ENCODE measurements at regions not wholly inside any gene's neighbourhood (a gene's known extent, or its start where the extent isn't known, plus 50 kb on each side); places are given as distances from the start of the nearest gene placed in this dataset.

GRCh38 chr10:121282797-121283515 lies 315.3 kb downstream of the FGFR2 start:
- DNase-seq: no peak

DNA sequence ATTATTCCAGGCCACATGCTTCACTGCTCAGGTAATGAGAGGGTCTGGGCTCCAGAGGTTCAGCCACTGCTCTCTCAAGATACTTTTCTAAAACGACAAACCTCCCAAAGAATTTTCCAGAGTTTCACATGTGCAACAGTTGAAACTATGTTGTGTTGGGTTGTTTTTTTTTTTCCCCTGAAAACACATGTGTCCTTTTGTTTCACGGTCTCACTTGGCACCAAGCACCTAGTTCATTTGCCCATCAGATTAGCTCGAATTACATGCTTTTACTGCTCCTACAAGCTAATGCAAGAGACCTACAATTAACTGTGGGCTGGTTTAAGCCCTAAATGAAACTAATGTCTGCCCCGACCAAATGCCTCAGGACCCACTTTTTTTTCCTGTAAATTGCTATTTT lies 313.3 kb downstream of the FGFR2 start:
- no peak for DNase-seq

DNA sequence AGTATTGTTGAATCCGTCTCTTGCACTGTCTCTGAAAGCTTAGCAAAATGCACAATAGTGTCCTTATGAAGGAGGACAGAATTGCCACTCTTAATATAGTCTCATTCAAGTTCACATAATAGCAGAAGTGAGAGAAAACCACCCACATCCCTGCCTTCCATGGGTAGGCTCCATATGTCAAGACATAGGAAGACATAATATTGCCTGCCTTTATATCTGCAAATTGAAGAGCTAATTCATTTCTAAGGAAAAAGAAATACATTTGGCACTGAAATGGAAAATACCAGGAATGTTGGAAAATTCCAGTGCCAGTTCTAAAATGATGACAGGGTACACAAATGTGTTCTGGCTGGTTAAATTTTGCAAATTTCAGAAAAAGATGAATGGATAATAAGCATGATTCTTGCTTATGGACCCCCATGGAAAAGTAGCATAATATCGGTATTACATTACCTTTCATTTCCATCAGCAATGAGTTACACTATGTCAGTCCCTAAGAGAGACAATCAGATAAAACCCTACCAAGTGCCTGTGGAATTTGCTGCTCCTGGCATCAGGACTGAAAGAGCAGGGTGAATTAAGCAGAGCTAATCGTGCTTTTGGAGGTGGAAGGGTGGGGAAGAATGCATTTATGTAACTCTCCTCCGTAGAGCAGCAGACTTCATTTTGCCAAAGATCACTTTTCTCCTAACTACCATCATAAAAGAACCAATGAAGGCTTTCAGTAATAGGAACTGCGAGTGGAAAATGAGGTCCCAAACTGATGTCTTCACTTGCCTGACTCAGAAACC lies 312.6 kb downstream of the FGFR2 start:
- no peak for DNase-seq

DNA sequence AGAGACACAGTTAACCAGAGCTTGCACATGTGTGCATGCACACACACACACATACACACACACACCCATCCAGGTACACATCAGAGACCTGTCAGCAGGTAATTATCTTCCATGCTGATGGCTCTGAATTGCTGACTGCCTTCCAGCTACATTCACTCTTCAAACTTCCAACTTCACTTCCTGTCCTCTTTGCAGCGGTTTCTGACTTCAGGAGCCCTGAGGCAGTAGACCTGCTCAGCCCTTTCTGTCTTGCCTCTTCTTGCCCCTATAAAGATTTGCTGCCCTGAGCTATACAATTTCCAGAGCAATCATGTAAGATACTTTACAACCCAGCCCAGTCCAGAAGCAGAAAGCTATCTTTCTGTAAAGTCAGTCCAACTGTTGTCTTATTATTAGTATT lies 310.2 kb downstream of the FGFR2 start:
- no peak for DNase-seq

DNA sequence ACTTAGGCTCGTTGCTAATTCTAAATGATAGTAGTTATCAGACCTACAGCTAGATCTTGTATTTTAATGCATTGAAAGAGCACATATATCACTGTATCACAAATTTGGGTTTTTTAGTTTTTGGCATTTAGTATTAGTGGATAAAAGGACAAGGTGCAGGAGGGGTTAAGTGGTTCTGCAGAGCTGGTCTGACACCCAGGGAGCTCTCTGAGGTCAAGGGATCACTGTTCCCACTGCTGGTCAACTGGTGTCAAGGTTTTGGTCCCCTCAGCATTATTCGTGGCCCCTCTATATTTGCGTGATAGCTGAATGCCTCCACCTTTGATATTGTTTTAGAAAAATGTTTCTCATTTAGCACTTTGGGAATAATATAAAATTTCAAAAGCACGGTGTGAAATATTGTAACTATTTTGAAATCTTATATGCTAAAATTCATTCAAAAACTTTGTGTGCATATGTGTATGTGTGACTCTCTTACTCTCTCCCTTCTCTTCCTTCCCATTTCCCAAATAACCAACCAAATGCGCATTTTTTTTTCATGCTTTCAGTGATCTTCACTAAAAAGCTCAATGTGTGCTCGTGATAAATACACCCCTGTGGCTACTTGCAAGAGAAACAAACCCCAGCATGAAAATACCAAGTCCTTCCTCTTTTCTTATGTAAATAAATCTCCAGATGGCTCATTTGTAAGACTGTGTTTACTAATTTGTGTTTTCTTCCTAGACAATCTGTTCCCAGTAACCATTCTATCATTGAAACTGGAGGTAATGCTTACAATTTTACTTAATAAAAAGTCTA lies 309.2 kb downstream of the FGFR2 start:
- no peak for DNase-seq

GRCh38 chr10:121289800-121290199 lies 308.4 kb downstream of the FGFR2 start:
- DNase-seq: no peak

- DNase-seq: no peak
These were observed 307.6 kb downstream of the FGFR2 start for GRCh38 chr10:121290674-121291073.

DNA sequence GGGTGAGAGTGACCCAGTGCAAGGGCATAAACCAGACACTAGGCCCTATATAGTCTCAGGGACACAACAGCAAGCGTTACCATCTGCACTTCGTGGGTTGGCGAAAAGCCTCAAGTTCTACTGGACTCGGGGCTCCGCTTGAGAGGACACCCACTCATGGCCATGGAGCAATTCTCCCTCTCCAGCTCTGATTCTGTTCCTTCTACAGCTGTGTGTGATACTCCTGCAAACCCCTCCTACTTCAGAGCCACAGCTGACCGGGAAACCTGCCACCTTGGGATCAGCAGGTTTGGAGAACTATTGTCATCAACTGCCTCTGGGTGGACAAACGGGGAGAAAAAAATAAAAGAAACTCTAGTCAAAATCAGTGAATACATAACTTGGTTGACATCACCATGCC lies 306.9 kb downstream of the FGFR2 start:
- no peak for DNase-seq

- DNase-seq: no peak
These were observed 306.4 kb downstream of the FGFR2 start for GRCh38 chr10:121291823-121292222.

DNA sequence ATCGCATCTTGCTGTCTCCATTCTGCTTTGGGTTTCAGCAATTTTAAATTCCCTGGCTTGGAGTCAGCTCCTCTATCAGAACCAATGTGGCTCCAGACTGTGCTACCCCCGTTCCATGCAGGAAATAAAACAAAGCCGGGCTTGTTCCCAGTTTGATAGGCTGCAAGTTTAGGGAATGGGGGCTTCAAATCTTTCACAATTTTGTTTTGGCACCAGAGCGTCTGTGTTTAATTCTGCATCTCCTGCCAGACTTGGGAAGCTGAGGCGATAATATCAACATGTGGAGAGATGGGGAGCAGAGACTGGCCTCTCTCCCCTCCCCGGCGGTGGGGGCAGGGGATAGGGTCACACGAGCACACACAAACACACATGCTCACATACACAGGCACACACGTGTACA lies 305.9 kb downstream of the FGFR2 start:
- no peak for DNase-seq

DNA sequence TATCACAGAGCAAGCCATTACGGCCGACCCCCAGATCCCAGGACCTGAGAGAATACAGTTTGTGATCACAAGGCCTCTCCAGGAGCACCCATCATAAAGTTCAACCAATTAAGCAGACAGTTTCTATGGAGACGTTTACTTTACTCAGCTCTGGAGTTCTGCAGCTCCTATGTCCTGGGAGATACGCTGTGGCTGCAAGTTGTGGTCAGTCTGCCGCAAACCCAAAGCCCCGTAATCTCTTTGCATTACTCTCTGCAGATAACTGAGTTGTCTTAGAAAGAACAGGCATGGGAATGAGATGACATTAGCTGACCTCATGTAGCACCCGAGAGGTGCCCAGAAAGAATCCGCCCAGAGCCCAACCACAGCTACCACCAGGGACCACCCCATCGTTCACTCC lies 305.1 kb downstream of the FGFR2 start:
- DNase-seq: no peak

DNA sequence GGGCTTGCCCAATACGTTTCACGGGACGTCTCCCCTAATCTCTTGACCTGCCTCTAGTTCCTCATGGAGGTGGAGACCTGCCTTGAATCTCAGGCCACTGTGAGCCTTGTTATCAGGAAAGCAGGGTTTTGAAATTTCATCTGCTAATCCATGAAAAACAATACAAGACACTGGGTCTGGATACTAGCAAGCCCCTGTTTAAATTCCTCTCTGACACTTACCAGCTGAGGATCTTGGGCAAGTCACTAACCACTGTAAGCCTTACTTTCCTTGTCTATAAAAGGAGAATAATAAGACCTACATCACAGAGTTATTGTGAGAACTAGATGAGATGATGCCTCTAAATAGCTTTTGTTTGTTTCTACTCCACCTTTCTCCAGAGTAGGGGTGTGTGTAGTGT lies 303.6 kb downstream of the FGFR2 start:
- DNase-seq: no peak

- DNase-seq: no peak
These were observed 301.9 kb downstream of the FGFR2 start for GRCh38 chr10:121296378-121296777.

DNA sequence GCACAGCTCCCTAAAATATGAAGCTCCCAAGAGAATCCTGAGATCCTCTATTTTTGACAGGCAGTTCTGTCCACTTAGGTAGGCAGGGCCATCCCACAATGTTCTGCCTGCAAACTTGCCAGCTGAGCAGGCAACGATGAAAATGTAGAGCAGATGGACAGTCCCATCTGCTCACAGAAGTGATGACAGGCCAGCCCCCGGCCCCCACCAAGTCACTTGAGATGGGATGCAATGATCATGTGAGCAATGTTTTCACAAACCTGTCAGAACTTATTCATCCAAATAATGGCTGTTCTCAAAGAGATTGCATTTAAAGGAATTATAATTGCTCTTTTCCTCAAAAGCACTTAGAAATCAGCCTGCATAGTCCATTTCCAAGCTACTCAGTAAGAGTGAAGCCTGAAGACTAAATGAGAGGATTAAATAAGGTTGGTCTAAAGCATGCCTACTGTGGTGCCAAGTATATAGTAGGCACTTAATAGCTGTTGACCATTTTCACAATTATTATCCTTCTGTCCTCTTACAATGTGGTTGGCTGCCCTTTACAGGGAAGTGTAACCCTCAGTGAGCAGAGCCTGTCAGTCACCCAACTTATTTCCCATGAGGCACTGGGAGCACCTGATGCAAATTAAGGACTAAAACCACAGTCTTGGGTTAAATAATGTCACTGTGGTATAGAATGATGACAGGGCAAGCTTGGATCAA lies 301.2 kb downstream of the FGFR2 start:
- DNase-seq: no peak

DNA sequence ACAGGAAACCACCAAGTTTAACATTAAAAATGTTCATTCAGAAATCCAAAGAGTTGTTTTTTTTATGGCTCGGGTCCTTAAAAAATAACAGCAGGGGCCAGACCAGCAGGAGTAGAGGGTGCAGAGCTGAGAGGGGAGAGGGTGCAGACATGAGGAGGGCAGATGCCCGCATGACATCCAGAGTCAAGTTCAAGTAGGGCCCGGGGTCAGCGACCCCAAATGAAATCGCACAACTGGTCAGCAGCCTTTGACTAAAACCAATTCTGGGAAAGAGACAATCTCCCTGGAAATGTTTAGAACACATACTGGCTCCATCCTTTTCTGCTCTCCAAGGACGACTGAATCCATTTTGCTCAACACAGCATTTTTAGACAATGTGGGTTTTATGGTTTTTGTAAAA lies 297.5 kb downstream of the FGFR2 start:
- no peak for DNase-seq

DNA sequence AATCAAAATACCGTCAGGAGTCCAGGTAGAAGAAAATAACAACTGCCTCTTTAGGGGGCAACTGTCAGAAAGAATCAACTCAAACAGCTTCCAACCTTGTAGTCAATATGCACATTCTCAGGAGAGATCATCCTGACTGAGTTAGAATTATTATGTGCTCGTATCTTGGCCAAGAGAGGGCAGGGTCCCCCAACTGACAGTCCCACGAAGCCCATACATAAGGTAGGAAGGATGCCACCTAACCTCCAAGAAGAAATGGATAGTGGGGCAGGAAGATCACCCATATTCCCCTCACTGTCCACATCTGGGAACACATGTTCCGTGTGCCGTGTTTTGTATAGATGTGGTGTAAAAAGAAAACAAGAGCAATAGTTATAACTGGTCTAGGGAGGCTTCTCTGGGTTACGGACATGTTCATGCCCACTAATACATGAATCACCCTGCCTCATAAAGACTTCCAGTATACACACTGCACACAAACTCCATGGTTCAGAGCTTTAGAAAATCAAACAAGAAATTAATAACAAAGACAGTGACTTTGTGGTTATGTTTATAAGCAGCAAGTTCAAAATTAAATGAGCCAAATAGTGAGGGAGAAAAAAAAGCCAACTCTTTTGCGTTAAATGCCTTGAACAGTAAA lies 295.6 kb downstream of the FGFR2 start:
- DNase-seq: no peak

DNA sequence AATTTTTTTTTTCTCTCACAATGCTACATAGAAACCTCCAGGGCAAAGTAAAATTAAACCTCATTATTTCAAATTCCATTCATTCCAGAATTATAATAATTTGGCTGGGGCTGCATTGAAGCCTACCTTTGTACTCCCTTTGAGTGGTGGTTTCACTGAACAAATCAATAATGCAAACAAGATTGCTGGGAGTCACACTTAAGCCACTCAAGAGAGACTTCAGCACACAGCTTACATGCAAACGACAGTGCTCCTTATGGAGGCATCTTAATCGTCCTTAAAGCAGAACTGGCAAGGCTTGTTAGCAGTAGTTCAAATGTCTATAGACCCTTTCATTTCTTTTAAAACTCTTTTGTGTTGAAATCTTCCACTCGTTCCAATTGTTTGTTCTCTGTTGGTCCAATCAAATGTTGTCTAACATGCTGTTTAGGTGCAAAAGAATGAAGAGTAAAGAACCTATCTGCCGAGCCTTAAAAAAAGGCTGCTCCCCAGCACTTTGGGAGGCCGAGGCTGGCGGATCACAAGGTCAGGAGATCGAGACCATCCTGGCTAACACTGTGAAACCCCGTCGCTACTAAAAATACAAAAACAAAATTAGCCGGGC lies 294.9 kb downstream of the FGFR2 start:
- no peak for DNase-seq

GRCh38 chr10:121305066-121305465 lies 293.2 kb downstream of the FGFR2 start:
- no peak for DNase-seq

- DNase-seq: no peak
These were observed 292.0 kb downstream of the FGFR2 start for GRCh38 chr10:121306159-121306673.

GRCh38 chr10:121307411-121307980 lies 290.7 kb downstream of the FGFR2 start:
- no peak for DNase-seq

DNA sequence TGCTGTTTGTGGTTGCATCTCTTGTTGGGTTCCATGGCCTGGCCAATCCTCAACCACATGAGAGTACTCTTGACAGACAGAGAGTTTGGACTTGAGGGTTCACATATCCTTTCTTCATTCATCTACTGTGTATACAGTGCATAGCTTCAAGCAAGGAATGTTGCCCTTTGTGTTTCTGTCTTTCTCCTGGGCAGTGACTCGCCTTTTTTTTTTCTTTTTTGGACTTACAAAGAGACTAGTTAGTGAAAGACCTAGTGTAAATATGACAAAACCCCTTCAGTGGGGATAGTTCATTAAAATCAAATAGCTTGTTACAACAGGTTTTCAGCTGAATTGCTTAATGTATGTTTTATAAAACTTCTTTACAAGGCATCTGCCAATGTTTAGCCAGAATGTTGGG lies 290.2 kb downstream of the FGFR2 start:
- no peak for DNase-seq

- no peak for DNase-seq
These were observed 289.1 kb downstream of the FGFR2 start for GRCh38 chr10:121309164-121309563.

Measured in activated CD4-positive, alpha-beta T cell treated with anti-CD3 and anti-CD28 coated beads, Interleukin-2, Interleukin-6, amounts not matched to agents 100 ng/mL and 50 ng/mL, durations not matched to agents 16 hours and 8 hours (primary cell).